ENCODE measurements at regions not wholly inside any gene's neighbourhood (a gene's known extent, or its start where the extent isn't known, plus 50 kb on each side); places are given as distances from the start of the nearest gene placed in this dataset.
"Not testable (repeated sequence)": the region's sequence is repeated elsewhere in the genome, so short reads cannot be mapped to it uniquely, and the experiment has no call there.

GRCh38 chr7:32803406-32804141, 88.0 kb downstream of the KBTBD2 start (continued):
- no peak for TF ChIP-seq IRF3 (IDR thresholded peaks at IDR 0.05; ENCODE audit: low read depth, low read length)
- TF ChIP-seq SMC3 (IDR thresholded peaks at IDR 0.05; ENCODE audit: low read depth, low read length) = no peak
- TF ChIP-seq TCF12 (IDR thresholded peaks at IDR 0.05) = no peak
- no peak for TF ChIP-seq GATA2 (CRISPR knock-in tag; IDR thresholded peaks at IDR 0.05)
- TF ChIP-seq MAX (IDR thresholded peaks at IDR 0.05; ENCODE audit: low read depth) = no peak
- TF ChIP-seq TAF1 (IDR thresholded peaks at IDR 0.05; ENCODE audit: borderline replicate concordance, low read depth, low read length) = no peak

GRCh38 chr7:32802305-32802910, 89.2 kb downstream of the KBTBD2 start:
- Histone ChIP-seq H2AFZ (ENCODE audit: low read depth) (no peak overlapping the region), H3K9me3 (no peaks in the 10 kb centered on the region), H3K79me2 (ENCODE audit: insufficient read depth) (no peaks in the 10 kb centered on the region), H4K20me1 (ENCODE audit: insufficient read depth) (no peaks in the 10 kb centered on the region), H3K4me3 (ENCODE audit: low read depth in 2 of 2, low read length in 1 of 2) (no peak overlapping the region), H3K4me1 (ENCODE audit: control insufficient read depth in 1 of 2, insufficient read depth in 2 of 2, low read depth in 1 of 2, low read length in 1 of 2) (no peaks in the 10 kb centered on the region; a peak in 1 of 4 replicates), H3F3A (replicated peaks; ENCODE audit: insufficient read depth) (no peaks in the 10 kb centered on the region), H3K36me3 (replicated peaks in 1 of 2; ENCODE audit: control insufficient read depth in 1 of 2, insufficient read depth in 2 of 2, low read length in 1 of 2) (no peaks in the 10 kb centered on the region), H3K9me2 (no peaks in the 10 kb centered on the region), H3K27ac (ENCODE audit: low read depth in 2 of 2, low read length in 1 of 2) (no peak overlapping the region), H3K4me2 (no peak overlapping the region), H3K27me3 (ENCODE audit: insufficient read depth) (no peaks in the 10 kb centered on the region), H3K9ac (no peak overlapping the region)
- CTCF ChIA-PET = interaction anchor here (0.8 to 5.3 kb wide), 3 partner anchors 43 to 306 kb away, joined by 3 to 72 read pairs (median 5); partner anchors contain the start of gene RP9
- WGBS (ENCODE audit: low lambda C conversion rate) = 66% methylated on average over 3 of the region's 3 CpGs
- TF ChIP-seq RFX5 (IDR thresholded peaks at IDR 0.05; ENCODE audit: low read length) = no peak
- no peak for TF ChIP-seq JUND (IDR thresholded peaks at IDR 0.05)
- TF ChIP-seq FOSL2 (IDR thresholded peaks at IDR 0.05; ENCODE audit: borderline replicate concordance, low read depth) = no peak
- no peak for TF ChIP-seq NRF1 (IDR thresholded peaks at IDR 0.05; ENCODE audit: low read depth, low read length)
- TF ChIP-seq YY1 (IDR thresholded peaks at IDR 0.05; ENCODE audit: low read depth) = no peak
- no peak for TF ChIP-seq NFIC (IDR thresholded peaks at IDR 0.05; ENCODE audit: borderline replicate concordance)
- TF ChIP-seq PBX3 (IDR thresholded peaks at IDR 0.05) = no peak
- no peak for TF ChIP-seq MEF2A (IDR thresholded peaks at IDR 0.05; ENCODE audit: borderline replicate concordance, low read depth)
- no peak for TF ChIP-seq MXI1 (IDR thresholded peaks at IDR 0.05; ENCODE audit: low read depth, low read length)
- no peak for DNase-seq
- POLR2A ChIA-PET = no interaction called here

GRCh38 chr7:32793053-32793452, 98.5 kb downstream of the KBTBD2 start:
- H2AFZ ChIP-seq (ENCODE audit: low read depth); H3K9me3 ChIP-seq; DNase-seq; H3K79me2 ChIP-seq (ENCODE audit: insufficient read depth); H3K4me1 ChIP-seq (ENCODE audit: control insufficient read depth in 1 of 2, insufficient read depth in 2 of 2, low read depth in 1 of 2, low read length in 1 of 2); H3K36me3 ChIP-seq (replicated peaks in 1 of 2; ENCODE audit: control insufficient read depth in 1 of 2, insufficient read depth in 2 of 2, low read length in 1 of 2); H3K27me3 ChIP-seq (ENCODE audit: insufficient read depth); H4K20me1 ChIP-seq (ENCODE audit: insufficient read depth); H3K27ac ChIP-seq (ENCODE audit: low read depth in 2 of 2, low read length in 1 of 2); H3K9me2 ChIP-seq; H3K4me3 ChIP-seq (ENCODE audit: low read depth in 2 of 2, low read length in 1 of 2); POLR2A ChIA-PET; H3K4me2 ChIP-seq; H3K9ac ChIP-seq: not testable (repeated sequence)
- 90% methylated on average over 4 of the region's 5 CpGs for WGBS (ENCODE audit: low lambda C conversion rate)
- H3F3A ChIP-seq (replicated peaks; ENCODE audit: insufficient read depth) = peaks cover 16% of the 10 kb centered on the region
- CTCF ChIA-PET = interaction anchor here (2.5 kb wide), 1 partner anchor 8 kb away, joined by 8 read pairs; no protein-coding TSS in a partner anchor
